ENCODE measurements at regions not wholly inside any gene's neighbourhood (a gene's known extent, or its start where the extent isn't known, plus 50 kb on each side); places are given as distances from the start of the nearest gene placed in this dataset.
"Not testable (repeated sequence)": the region's sequence is repeated elsewhere in the genome, so short reads cannot be mapped to it uniquely, and the experiment has no call there.

DNA sequence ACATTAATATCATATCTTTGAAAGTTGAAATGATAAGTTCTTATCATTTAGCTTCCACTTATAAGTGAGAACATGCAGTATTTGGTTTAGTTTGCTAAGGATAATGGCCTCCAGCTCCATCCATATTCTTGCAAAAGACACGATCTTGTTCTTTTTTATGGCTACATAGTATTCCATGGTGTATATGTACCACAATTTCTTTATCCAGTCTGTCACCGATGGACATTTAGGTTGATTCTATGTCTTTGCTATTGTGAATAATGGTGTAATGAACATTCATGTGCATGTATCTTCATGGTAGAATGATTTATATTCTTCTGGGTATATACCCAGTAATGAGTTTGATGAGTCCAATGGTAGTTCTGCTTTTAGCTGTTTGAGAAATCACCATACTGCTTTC lies 135.0 kb upstream of the PRR16 start:
- Mint-ChIP-seq H3K36me3 (peaks cover 2% of the 10 kb centered on the region), H3K27ac (no peak overlapping the region), H3K4me1 (no peaks in the 10 kb centered on the region), H3K27me3 (ENCODE audit: low read depth) (no peaks in the 10 kb centered on the region), H3K9me3 (peaks cover 12% of the 10 kb centered on the region), H3K4me3 (no peak overlapping the region)
- TF ChIP-seq, protein P1, sequence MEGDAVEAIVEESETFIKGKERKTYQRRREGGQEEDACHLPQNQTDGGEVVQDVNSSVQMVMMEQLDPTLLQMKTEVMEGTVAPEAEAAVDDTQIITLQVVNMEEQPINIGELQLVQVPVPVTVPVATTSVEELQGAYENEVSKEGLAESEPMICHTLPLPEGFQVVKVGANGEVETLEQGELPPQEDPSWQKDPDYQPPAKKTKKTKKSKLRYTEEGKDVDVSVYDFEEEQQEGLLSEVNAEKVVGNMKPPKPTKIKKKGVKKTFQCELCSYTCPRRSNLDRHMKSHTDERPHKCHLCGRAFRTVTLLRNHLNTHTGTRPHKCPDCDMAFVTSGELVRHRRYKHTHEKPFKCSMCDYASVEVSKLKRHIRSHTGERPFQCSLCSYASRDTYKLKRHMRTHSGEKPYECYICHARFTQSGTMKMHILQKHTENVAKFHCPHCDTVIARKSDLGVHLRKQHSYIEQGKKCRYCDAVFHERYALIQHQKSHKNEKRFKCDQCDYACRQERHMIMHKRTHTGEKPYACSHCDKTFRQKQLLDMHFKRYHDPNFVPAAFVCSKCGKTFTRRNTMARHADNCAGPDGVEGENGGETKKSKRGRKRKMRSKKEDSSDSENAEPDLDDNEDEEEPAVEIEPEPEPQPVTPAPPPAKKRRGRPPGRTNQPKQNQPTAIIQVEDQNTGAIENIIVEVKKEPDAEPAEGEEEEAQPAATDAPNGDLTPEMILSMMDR (IDR thresholded peaks at IDR 0.05; ENCODE audit: unreplicated experiment): no peak
- no peak for DNase-seq (ENCODE audit: low spot score in 2 of 2, unreplicated experiment in 2 of 2)

DNA sequence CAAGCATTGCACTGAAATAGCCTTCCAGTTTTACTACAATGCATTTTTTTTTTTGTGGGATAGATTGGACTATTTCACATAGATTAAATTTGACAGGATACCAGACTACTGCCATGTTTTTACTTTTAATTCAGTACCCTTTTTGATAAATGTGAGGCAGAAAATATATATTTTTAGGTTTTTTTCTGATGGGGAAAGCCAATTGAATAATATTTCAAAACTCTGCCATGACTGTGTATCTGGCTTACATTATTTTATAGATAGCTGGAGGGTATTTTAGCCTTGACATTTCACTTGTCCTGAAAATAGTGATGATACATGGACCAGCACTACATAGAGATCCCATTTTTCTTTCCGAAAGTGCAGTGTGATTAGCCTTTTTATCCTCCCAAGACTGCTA lies 133.5 kb upstream of the PRR16 start:
- Mint-ChIP-seq H3K27me3 (ENCODE audit: low read depth) (peaks cover 4% of the 10 kb centered on the region), H3K4me3 (no peak overlapping the region), H3K4me1 (no peaks in the 10 kb centered on the region), H3K36me3 (no peaks in the 10 kb centered on the region), H3K27ac (no peak overlapping the region), H3K9me3 (peaks cover 7% of the 10 kb centered on the region)
- no peak for DNase-seq (ENCODE audit: low spot score in 2 of 2, unreplicated experiment in 2 of 2)
- TF ChIP-seq, protein P1 (IDR thresholded peaks at IDR 0.05; ENCODE audit: unreplicated experiment): no peak

DNA sequence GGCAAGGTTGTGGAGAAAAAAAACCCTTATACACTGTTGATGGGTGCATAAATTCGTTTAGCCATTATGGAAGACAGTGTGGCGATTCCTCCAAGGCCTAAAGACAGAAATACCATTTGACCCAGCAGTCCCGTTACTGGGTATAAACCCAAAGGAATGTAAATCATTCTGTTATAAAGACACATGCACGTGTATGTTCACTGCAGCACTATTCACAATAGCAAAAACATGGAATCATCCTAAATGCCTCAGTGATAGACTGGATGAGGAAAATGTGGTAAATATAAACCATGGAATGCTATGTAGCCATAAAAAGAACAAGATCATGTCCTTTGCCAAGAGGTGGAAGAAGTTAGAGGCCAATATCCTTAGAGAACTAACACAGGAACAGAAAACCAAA lies 119.9 kb upstream of the PRR16 start:
- Mint-ChIP-seq H3K36me3 (no peaks in the 10 kb centered on the region), H3K4me3 (no peak overlapping the region), H3K9me3 (peaks cover 3% of the 10 kb centered on the region), H3K27ac (no peak overlapping the region), H3K27me3 (ENCODE audit: low read depth) (no peaks in the 10 kb centered on the region), H3K4me1 (no peaks in the 10 kb centered on the region)
- no peak for DNase-seq (ENCODE audit: low spot score in 2 of 2, unreplicated experiment in 2 of 2)
- TF ChIP-seq, protein P1 (IDR thresholded peaks at IDR 0.05; ENCODE audit: unreplicated experiment): no peak

DNA sequence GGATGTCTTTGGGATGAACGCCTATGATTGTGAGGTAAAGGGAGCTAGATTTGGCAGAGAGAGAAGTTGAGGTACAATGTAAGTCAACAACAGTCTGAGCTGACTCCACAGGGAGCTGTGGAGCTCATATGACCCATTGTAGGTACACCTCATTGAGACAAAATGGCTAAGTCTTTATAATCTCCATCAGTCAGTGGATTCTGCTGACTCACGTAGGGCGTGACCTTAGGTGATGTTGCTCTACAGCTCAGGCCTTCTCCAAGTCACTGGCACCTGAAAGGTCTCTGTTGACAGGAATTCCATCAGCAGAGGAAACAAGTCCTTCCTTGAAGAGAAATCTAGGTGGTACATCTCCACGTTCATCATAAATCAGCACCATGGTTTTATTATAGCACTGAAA lies 118.2 kb upstream of the PRR16 start:
- H3K27ac Mint-ChIP-seq: no peak overlapping the region
- H3K9me3 Mint-ChIP-seq: peaks cover 7% of the 10 kb centered on the region
- H3K27me3 Mint-ChIP-seq (ENCODE audit: low read depth): no peaks in the 10 kb centered on the region
- H3K36me3 Mint-ChIP-seq: no peaks in the 10 kb centered on the region
- no peak overlapping the region for H3K4me3 Mint-ChIP-seq
- H3K4me1 Mint-ChIP-seq: no peaks in the 10 kb centered on the region
- TF ChIP-seq, protein P1 (IDR thresholded peaks at IDR 0.05; ENCODE audit: unreplicated experiment): no peak
- DNase-seq (ENCODE audit: low spot score in 2 of 2, unreplicated experiment in 2 of 2): no peak

DNA sequence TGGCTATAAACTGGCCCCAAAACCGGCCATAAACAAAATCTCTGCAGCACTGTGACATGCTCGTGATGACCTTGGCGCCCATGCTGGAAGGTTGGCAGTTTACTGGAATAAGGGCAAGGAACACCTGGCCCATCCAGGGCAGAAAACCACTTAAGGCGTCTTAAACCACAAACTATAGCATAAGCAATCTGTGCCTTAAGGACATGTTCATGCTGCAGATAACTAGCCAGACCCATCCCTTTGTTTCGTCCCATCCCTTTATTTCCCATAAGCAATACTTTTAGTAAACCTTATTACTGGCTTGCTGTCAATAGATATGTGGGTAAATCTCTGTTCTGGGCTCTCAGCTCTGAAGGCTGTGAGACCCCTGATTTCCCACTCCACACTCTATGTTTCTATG lies 113.0 kb upstream of the PRR16 start:
- H3K27me3 Mint-ChIP-seq (ENCODE audit: low read depth); H3K36me3 Mint-ChIP-seq; H3K27ac Mint-ChIP-seq; H3K4me1 Mint-ChIP-seq; H3K4me3 Mint-ChIP-seq; DNase-seq (ENCODE audit: low spot score in 2 of 2, unreplicated experiment in 2 of 2): not testable (repeated sequence)
- peaks cover 22% of the 10 kb centered on the region for H3K9me3 Mint-ChIP-seq

DNA sequence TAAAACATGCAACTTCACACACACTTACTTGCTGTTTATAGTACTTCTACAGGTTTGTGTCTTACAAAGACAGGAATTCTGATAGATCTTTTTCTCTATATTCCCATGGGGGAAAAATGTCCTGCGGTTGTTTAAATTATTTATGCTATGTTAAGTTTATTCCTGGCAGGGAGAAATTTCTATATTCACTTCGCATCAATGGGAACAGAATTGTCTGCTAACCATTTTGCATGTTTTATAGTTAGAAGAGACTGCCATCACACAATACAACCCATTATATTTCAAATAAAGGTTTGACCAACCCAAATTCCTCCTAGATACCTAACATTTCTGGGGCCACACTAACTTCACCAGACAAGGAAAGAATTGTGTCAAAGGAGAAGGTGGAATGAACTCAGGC lies 110.0 kb upstream of the PRR16 start:
- TF ChIP-seq, protein P1 (IDR thresholded peaks at IDR 0.05; ENCODE audit: unreplicated experiment): no peak

More for the DNA sequence above, 110.0 kb upstream of the PRR16 start:
- H3K4me1 Mint-ChIP-seq: peaks cover 3% of the 10 kb centered on the region
- no peak overlapping the region for H3K27ac Mint-ChIP-seq
- peaks cover 22% of the 10 kb centered on the region for H3K9me3 Mint-ChIP-seq
- H3K4me3 Mint-ChIP-seq: no peak overlapping the region
- H3K27me3 Mint-ChIP-seq (ENCODE audit: low read depth): no peaks in the 10 kb centered on the region
- no peak for DNase-seq (ENCODE audit: low spot score in 2 of 2, unreplicated experiment in 2 of 2)
- H3K36me3 Mint-ChIP-seq: no peaks in the 10 kb centered on the region
